GM21390 (cell line): ENCODE measurements at regions not wholly inside any gene's neighbourhood (a gene's known extent, or its start where the extent isn't known, plus 50 kb on each side); places are given as distances from the start of the nearest gene placed in this dataset.
"Not testable (repeated sequence)": the region's sequence is repeated elsewhere in the genome, so short reads cannot be mapped to it uniquely, and the experiment has no call there.

Experiments
- ATAC-seq: cut with Tn5 transposase; IDR thresholded peaks from one replicate; pipeline ENCODE4 v1.9.1; 2021; ENCODE audit not compliant: unreplicated experiment

DNA sequence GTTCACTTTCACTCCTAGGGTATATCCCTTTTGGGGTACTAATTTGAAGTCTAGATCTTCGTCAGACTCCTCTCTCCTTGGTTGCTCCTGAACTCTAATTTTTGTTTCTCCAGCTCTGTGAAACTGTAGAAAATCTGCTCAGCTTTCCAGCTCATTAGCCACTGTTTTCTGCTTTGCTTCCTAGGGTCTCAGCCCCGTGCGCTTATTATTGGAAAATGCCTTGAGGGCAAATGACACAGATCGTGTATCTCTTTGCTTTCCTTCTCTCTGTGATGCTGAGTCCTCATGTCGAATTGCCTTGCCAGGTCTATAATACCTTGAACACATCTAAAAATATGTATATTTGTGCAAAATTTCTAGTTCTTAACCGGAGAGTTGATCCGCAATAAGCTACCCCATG, 731.1 kb downstream of the EDEM1 start:
- no peak for ATAC-seq

DNA sequence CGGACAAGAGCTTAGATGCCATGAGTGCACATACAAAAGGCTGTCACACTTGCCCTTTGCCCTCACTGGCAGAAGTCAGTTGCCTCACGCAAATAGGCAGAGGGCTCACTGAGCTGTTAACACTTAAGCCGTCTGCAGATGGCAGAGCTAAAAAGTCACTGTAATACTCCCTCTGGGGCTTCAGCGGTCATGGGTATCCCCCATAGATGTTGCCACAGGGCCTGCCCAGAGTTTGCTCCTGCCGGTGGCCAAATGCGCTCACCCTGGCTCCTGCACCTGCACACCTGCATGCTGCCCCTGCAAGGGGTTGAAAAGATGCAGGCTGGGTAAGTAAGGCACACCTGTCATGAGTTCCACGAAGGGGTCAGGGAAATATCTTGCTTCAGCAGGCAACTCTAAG, 741.5 kb downstream of the EDEM1 start:
- ATAC-seq = no peak

DNA sequence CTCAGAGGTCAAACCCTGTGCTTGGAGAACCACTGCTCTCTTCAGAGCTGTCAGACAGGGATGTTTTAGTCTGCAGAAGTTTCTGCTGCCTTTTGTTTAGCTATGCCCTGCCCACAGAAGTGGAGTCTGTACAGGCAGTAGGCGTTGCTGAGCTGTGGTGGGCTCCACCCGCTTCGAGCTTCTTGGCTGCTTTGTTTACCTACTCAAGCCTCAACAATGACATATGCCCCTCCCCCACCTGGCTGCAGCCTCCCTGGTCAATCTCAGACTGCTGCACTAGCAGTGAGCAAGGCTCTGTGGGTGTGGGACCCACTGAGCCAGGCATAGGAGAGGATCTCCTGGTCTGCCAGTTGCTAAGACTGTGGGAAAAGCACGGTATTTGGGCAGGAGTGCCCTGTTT, 756.6 kb downstream of the EDEM1 start:
- not testable (repeated sequence) for ATAC-seq

DNA sequence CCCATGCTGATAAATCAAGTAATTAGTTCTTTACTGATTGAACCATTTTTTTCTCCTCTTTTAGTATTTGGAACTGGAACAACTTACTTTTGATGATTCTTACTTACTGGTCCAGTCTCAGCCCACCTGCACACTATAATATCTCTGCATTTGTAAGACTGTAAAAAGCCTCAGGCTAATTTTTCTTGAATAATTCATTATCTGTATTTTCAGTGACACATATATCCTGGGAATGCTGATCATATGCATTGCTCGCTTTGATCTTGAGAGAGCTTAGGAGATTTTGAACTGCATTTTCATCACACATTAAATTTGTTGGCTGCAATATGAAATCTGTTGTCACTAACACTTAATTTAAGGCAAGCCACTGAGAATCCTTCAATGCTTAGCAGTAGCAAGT, 760.6 kb downstream of the EDEM1 start:
- no peak for ATAC-seq

DNA sequence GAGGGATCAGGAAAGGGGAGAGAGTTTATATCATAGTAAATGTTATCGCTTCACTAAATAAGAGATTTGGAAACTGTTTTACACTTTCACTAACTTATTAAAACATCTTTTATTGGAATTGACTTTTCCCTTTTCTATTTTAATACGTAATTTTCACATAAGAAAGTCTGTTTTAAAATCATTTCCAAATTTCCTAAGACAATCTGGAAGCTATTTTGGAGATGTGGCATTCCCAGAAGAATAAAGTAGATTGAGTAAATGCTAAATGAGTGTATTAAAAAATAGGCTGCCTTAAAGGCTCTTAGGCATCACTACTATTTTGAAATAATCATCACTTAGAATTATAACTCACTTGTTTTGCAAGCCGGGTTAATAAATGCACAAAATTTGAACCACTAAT, 763.5 kb downstream of the EDEM1 start:
- no peak for ATAC-seq

DNA sequence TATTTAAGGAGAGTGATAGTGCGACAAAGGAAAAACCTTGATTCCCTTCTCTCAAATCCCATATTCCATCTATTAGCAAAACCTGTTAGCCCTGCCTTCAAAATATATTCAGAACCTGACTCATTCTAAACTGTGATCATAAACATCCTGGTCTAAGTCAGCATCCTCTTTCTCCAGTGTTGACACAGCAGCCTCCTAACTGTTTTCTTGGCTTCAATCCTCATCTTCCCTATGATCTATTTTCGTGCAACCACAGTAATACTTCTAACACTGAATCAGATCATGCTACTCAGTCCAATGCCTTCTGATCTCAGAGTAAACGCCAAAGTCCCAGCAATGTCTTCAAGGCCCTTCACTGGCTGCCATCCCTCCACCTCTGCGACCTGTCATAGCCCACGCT, 785.1 kb downstream of the EDEM1 start:
- ATAC-seq = no peak

DNA sequence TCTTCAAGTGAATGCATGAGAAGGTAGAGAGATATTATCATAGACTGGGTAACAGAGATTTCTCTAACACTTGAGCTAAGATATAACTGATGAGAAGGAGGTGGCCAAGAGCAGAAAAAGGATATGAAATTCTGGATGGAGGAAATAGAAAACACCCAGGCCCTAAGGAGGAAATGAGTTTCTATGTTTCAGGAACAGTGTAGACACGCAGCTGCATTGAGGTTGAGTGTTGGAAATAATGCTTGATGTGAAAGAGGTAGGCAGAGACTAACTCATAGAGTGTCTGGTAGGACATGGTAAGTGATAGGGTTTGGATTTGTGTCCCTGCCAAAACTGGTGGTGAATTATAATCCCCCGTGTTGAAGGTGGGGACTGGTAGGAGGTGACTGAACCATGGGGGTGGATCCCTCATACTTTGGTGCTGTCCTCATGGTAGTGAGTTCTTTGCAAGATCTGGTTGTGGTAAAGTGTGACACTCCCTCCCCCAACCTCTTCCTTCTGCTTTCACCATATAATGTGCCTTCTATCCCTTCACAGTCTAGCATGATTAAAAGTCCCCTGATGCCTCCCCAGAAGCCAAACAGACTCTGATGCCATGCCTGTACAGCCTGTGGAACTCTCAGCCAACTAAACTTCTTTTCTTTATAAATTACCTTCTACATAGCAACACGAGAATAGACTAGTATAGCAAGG, 787.3 kb downstream of the EDEM1 start:
- no peak for ATAC-seq

DNA sequence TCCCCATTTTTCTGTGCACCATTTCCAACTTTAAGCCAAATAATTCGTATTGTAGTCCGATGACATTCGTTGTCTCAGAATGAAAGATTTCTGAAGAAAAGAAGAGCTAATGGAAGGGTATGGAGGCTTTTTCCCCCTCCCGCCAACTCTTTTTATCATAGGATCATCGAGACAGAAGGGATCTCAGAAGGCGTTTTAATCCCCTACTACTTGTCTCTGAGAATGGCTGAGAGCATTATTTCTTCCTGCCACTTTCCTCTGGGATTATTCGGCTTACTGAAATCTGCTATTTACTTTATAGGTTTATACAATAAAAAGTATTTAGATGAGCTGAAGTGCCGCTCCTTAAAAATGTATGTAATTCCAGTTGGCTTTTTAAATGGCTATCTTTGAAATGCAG, 789.8 kb downstream of the EDEM1 start:
- no peak for ATAC-seq

DNA sequence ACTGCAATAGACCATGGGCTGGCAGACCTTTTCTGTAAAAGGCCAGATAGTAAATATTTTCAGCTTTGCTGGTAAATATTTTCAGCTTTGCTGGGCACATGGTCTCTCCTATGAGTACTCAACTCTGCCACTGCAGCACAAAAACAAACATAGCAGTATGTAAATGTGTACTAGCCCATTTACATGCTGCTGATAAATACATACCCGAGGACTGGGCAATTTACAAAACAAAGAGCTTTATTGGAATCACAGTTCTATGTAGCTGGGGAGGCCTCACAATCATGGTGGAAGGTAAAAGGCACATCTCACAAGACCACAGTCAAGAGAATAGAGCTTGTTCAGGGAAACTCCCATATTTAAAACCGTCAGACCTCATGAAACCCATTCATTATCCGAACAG, 793.0 kb downstream of the EDEM1 start:
- ATAC-seq = no peak

DNA sequence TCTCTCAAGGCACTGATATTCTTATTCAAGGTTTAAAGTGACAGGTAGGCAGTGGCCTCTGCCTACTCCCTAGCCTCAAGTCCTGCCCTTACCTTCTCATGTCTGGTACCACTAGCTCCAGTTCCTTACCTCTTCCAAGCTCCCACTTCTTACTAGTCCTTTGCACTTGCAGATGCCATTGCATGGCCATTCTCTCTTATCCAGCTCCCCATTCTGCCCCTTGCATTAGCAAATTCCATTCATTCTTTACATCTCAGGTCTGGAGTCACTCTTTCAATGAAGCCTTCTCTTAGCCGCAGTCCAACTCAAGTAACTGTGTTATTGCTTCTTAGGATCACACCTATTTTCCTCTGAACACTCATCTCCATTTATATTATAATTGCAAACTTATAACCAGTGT, 807.1 kb downstream of the EDEM1 start:
- ATAC-seq = no peak

DNA sequence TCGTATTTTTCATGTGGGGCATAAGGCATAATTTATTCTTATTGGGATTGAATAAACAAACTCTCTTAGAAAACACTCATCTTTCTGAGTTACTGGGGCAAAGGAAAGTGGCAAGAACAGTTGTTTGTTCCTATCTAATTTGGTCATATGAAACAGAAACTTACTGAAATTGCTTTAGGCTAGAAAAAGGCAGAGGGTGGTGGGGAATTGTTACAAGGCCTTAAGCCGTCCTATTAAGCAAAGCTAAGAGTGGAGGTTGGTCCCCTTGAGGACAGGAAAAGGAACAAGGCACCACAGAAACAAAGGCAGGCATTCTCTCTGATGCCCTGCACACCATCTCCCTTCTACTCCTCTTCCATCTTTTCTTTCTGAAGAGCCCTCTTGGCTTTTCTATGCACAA, 830.9 kb downstream of the EDEM1 start:
- ATAC-seq = no peak

DNA sequence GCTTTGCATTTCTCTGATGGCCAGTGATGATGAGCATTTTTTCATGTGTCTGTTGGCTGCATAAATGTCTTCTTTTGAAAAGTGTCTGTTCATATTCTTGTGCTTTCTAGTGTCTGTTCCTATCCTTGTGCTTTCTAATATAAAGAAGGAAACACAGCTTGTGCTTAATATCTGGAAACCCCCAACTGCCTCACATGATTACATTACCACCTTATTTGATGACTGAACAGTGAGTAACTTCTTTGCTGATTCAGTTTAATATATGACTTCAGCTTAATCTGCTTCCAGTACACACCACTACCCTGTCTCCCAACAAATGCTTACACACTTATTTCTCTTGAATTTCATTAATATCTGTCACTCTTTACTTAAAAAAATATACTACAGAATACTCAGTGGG, 835.1 kb downstream of the EDEM1 start:
- ATAC-seq = no peak

DNA sequence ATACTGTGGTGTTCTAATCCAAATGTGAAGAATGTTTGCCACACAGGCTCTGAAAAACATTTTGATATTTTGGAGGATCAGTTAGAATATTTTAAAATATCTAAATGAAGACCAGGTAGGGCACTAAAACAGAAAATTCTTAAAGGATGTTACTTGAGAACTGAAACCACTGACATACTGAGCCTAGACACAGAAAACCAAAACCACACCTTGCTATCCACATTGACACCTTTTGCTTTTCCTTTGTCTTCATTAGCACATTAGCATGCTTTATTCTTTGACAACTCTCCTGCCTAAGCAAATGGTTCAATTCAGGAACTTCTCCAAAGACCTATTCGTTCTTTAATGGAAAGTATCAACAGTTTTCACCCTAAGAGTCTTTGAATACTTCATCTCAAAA, 835.9 kb upstream of the GRM7 start:
- no peak for ATAC-seq

DNA sequence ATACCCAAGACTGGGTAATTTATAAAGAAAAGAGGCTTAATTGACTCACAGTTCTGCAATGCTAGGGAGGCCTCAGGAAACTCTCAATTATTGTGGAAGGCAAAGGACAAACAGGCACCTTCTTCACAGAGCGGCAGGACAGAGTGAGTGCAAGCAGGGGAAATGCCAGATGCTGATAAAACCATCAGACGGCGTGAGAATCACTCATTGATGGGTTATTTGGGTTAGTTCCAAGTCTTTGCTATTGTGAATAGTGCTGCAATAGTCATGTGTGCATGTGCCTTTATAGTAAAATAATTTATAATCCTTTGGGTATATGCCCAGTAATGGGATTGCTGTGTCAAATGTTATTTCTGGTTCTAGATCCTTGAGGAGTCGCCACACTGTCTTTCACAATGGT, 830.3 kb upstream of the GRM7 start:
- ATAC-seq = not testable (repeated sequence)

DNA sequence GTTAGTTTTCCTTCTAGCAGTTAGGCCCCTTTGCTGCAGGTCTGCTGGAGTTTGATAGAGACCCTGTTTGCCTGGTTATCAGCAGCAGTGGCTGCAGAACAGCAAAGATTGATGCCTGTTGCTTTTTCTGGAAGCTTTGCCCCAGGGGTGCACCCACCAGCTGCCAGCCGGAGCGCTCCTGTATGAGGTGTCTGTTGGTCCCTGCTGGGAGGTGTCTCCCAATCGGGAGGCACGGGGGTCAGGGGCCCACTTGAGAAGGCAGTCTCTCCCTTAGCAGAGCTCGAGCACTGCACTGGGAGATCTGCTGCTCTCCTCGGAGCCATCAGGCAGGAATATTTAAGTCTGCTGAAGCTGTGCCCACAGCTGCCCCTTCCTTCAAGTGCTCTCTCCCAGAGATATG, 825.3 kb upstream of the GRM7 start:
- no peak for ATAC-seq

DNA sequence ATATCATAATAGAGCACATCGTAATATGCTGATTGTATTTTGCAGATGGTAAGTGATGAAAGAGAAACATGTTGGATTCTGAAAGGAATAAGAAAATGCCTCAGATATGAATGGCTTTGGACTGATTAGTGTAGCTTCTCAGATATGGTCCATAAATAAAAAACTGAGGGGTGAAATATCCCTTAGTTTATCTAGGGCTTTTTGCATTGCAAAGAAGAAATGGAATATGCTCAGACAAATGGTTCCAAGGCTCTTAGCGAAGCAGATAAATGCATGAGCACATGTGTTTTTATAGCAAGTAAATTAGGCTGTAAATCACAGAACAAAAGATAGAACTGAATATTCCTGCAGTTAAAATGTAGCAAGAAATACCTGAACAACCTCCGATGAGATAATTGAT, 820.9 kb upstream of the GRM7 start:
- no peak for ATAC-seq

DNA sequence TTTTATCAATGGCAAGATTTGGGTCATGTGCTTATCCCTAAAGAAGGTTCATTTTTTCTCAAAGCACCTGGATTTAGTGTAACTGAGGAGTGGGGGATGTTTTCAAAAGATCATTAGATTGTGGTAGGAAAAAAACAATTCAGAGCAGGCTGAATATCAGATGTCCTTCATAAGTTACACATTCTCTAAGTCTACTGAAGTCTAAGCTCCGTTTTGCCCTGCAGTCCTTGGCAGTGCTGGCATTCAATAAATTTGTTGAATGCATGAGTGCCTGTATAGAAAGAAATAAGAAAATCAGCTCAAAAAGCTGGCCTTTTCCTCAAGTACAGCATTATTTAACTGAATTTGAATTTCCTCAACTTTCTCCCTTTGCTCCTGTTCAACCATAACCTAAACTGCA, 819.0 kb upstream of the GRM7 start:
- ATAC-seq = no peak

DNA sequence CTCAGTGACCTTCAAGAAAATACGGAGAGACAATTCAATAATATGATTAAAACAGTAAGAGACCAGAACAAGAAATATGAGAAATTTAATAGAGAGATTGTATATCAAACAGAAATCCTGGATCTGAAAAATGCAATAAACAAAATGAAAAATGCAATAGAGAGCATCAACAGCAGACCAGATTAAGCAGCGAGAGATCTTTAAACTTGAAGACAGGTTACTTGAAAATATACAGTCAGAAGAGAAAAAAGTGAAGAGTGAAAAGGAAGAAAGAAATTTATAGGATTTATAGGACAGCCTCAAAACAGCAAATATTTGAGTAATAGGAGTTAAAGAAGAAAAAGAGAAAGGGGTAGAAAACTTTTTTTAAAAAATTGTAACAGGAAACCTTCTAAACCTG, 813.9 kb upstream of the GRM7 start:
- ATAC-seq = no peak

DNA sequence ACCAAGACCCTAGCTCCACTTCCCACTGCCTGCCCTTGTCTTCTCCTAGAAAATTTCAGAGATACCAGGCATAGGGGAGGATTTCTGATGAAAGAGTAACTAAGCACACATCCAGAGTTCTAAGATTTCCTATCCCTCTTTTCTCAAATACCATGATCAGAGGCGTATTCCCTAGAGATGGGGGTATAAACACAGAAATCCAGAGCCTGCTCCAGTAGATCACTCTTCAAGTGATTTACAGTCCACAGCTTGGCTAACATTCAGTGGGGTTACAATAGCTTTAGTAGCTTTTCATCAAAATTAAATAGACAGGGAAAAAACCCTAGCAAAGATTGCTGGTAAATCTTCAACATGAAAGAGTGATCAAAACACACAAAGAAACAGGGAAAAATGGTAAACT, 800.7 kb upstream of the GRM7 start:
- ATAC-seq = no peak

DNA sequence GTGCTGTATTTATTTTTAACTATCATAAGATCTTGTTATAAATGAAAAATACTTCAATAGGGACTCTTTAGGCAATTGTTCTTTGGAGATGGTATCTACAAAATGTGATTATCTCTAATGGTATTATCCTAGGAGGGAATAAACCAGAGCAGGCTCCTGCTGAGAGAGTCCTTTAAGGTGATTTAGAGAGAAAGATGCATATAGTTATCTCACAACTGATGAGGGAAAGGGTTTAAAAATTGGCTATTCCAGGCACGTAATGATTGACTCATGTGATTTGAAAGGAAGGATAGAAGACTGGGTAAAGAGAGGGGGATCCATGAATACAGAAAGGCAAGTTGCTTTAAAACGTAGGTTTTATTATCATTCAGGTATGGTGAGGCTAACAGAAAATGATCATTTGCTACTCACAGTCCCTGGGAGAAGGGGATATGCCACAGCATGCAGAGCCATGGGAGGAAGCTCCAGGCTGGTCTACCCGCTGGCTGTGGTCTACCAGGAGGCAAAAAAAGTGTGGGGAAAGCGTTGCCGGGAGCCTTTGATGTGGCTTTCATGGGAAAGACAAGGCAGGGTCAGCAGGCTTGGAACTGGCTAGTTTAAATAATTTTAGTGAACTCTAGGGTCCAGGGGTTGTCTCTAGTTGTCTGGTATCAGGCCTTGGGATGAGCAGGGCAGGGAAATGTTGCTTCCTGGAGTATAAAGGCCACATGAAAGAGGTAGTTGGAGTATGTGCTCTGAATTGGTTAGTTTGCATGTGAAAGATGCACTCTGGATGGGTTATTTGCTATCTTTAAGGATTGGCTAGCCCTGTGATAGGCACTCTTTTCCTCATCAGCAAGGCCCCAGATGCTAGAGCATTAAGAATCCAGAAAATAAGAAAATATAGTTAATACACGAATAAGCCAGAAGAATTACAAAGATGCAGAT, 798.4 kb upstream of the GRM7 start:
- no peak for ATAC-seq

DNA sequence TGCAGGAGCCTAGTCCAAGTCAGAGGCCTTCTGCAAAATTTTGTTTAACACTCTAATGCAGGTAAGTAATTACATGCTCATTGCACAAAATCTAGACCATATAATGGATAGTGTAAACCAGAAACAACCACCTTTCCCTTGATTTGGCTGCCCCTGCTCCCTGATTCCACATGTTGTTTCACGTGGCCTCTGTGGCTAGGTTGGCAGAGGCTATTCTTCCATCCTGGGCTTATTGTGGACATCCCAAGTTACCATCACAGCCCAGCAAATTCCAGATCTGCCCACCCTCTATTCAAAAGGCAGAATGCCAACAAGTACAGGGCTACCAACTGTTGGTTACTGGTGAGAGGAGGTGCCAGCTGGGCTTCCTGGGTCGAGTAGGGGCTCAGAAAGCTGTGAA, 794.5 kb upstream of the GRM7 start:
- ATAC-seq = no peak

DNA sequence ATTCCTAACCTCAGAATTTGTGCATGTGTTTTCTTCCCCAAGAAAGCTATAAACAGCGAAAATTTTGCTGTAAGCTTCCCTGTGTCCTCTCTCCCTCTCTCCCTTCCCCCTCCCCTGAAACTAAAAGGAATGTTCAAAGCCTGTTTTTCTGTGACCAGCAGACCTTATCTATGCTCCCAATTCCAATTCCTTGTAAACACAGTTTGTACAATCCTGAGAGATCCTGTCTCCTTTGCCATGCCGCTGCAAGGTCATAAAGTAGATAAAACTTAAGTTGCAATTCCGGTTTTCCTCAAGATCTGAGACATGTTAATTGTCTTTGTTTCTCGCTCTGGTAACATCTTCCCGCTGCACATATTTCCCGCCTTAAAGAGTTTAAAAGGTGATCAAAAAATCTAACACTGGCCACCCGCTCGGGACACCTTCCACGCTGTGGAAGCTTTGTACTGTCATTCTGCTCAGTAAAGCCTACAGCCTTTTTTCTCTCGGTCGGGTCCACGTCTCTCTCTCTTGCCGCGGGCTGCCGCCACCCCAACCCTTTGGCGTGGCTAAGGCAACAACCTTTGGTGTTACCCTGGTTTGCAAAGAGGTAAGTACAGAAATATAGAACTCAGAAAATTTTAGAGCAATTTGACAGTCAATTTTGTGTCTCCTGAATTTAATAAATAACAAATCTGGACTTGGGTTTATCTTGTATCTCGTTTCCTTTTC, 793.9 kb upstream of the GRM7 start:
- not testable (repeated sequence) for ATAC-seq
